Activated CD8-positive, alpha-beta T cell treated with anti-CD3 and anti-CD28 coated beads for 36 hours (primary cell): ENCODE measurements at regions not wholly inside any gene's neighbourhood (a gene's known extent, or its start where the extent isn't known, plus 50 kb on each side); places are given as distances from the start of the nearest gene placed in this dataset.

Experiments
- ATAC-seq: fragments of 200-7000 bp; cut with Tn5 transposase; one replicate; pipeline ENCODE4 v1.10.0; 2021; ENCODE audit warnings: mild to moderate bottlenecking, moderate library complexity
- CTCF ChIA-PET: fragments of 350-600 bp; sonication (Branson Sonifier 250); formaldehyde crosslinking; loops from one replicate; lab custom pipeline; 2021; ENCODE audit warnings: antibody characterized with exemption; lab: Charles Lee
- POLR2A ChIA-PET: fragments of 350-600 bp; sonication (Branson Sonifier 250); formaldehyde crosslinking; loops from one replicate; lab custom pipeline; 2021; ENCODE audit warnings: antibody characterized with exemption; lab: Charles Lee
- DNase-seq: peaks from one replicate; pipeline ENCODE4 v3.0.0-alpha.2; 2020
- H3K27ac Mint-ChIP-seq: one replicate; pipeline ENCODE4 v1.8.0; 2021; ENCODE audit warnings: mild to moderate bottlenecking, mixed read lengths
- H3K27me3 Mint-ChIP-seq: one replicate; pipeline ENCODE4 v1.8.0; 2021; ENCODE audit warnings: mixed read lengths
- H3K36me3 Mint-ChIP-seq: one replicate; pipeline ENCODE4 v1.8.0; 2021; ENCODE audit warnings: low read depth, mixed read lengths
- H3K4me1 Mint-ChIP-seq: one replicate; pipeline ENCODE4 v1.8.0; 2021; ENCODE audit warnings: low read depth, mixed read lengths
- H3K4me3 Mint-ChIP-seq: one replicate; pipeline ENCODE4 v1.8.0; 2021; ENCODE audit warnings: mild to moderate bottlenecking, moderate library complexity, mixed read lengths
- H3K9me3 Mint-ChIP-seq: one replicate; pipeline ENCODE4 v1.8.0; 2021; ENCODE audit warnings: mixed read lengths
- CTCF ChIP-seq: fragments of 200-600 bp; IDR thresholded peaks from one replicate; pipeline ENCODE4 v1.8.0; 2022; ENCODE audit warnings: antibody characterized with exemption, mild to moderate bottlenecking
- intact Hi-C: fragments of 100-400 bp; cut with micrococcal nuclease; formaldehyde crosslinking; loops from one replicate; pipeline ENCODE4 v1.10.0; 2022

GRCh38 chr5:62795926-62796325 lies 217.3 kb downstream of the LRRC70 start:
- Mint-ChIP-seq H3K27ac (no peak overlapping the region), H3K4me3 (no peak overlapping the region), H3K27me3 (no peaks in the 10 kb centered on the region), H3K9me3 (peaks cover 11% of the 10 kb centered on the region), H3K36me3 (no peaks in the 10 kb centered on the region), H3K4me1 (no peaks in the 10 kb centered on the region)
- DNase-seq = no peak
- intact Hi-C loops = no loop called here
- TF ChIP-seq CTCF = no peak
- ChIA-PET CTCF (no interaction called here), POLR2A (no interaction called here)
- no peak for ATAC-seq

DNA sequence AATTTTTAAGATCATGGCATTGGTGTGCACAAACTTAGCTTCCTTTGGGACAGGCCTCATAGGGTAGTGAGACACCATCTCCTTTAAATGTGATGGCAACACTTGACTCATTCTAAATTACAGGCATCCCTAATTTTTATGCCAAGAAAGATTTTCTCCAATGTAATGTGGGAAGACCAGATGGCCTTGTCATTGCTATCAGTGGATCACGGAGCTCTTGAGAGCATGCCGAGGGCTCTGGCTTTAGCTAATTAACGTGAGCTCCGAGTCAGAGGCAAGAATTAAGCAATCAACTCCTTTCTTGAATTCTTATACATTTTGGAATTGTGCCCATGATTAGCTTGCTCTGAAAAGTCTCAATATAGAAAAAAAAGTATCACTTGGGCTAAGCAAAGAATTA lies 215.8 kb downstream of the LRRC70 start:
- peaks cover 11% of the 10 kb centered on the region for H3K9me3 Mint-ChIP-seq
- H3K4me3 Mint-ChIP-seq = no peak overlapping the region
- CTCF ChIA-PET = interaction anchor here (1.2 kb wide), 1 partner anchor 16 kb away, joined by 3 read pairs; no protein-coding TSS in a partner anchor
- ATAC-seq (no peak), DNase-seq (no peak)
- POLR2A ChIA-PET = no interaction called here
- no peak overlapping the region for H3K27ac Mint-ChIP-seq
- no peaks in the 10 kb centered on the region for H3K36me3 Mint-ChIP-seq
- no peaks in the 10 kb centered on the region for H3K27me3 Mint-ChIP-seq
- no peaks in the 10 kb centered on the region for H3K4me1 Mint-ChIP-seq
- no peak for TF ChIP-seq CTCF
- intact Hi-C loops = no loop called here

- H3K36me3 Mint-ChIP-seq = no peaks in the 10 kb centered on the region
- no peak for DNase-seq
- no peak overlapping the region for H3K4me3 Mint-ChIP-seq
- ChIA-PET POLR2A (no interaction called here), CTCF (no interaction called here)
- no peak for ATAC-seq
- intact Hi-C loops = no loop called here
- no peak overlapping the region for H3K27ac Mint-ChIP-seq
- H3K27me3 Mint-ChIP-seq = peaks cover 4% of the 10 kb centered on the region
- no peak for TF ChIP-seq CTCF
- H3K9me3 Mint-ChIP-seq = no peaks in the 10 kb centered on the region
- H3K4me1 Mint-ChIP-seq = no peaks in the 10 kb centered on the region
Observed at GRCh38 chr5:62791059-62791458, 212.4 kb downstream of the LRRC70 start.

GRCh38 chr5:62790348-62790747 lies 211.7 kb downstream of the LRRC70 start:
- H3K27ac Mint-ChIP-seq = no peak overlapping the region
- no peak overlapping the region for H3K4me3 Mint-ChIP-seq
- no peaks in the 10 kb centered on the region for H3K36me3 Mint-ChIP-seq
- ChIA-PET POLR2A (no interaction called here), CTCF (no interaction called here)
- no peaks in the 10 kb centered on the region for H3K9me3 Mint-ChIP-seq
- ATAC-seq (no peak), DNase-seq (no peak)
- peaks cover 4% of the 10 kb centered on the region for H3K27me3 Mint-ChIP-seq
- no peaks in the 10 kb centered on the region for H3K4me1 Mint-ChIP-seq
- no peak for TF ChIP-seq CTCF
- intact Hi-C loops = no loop called here

DNA sequence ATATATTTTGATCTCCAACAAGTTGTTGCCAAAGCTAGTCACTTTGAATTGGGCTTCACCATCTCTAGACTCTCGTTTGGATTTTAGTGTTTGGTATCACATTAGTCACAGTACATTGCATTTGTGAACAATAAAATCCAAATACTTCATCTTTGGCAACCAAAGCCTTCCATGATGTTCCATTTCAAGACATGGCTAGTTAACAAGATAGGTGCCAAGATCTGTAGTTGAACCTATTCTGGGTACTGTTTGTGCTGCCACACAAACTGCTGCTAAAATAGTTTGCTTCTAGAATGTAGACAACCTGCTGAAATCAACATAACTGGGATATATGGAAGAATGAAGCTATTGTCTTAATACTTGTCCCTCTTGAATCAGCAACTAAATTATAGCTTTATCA lies 207.5 kb downstream of the LRRC70 start:
- Mint-ChIP-seq H3K36me3 (no peaks in the 10 kb centered on the region), H3K9me3 (no peaks in the 10 kb centered on the region), H3K4me3 (no peak overlapping the region), H3K27ac (no peak overlapping the region), H3K4me1 (peaks cover 7% of the 10 kb centered on the region), H3K27me3 (peaks cover 4% of the 10 kb centered on the region)
- ChIA-PET POLR2A (no interaction called here), CTCF (no interaction called here)
- intact Hi-C loops = no loop called here
- no peak for TF ChIP-seq CTCF
- ATAC-seq (no peak), DNase-seq (no peak)
